SKM-1 (cell line): ENCODE measurements at regions not wholly inside any gene's neighbourhood (a gene's known extent, or its start where the extent isn't known, plus 50 kb on each side); places are given as distances from the start of the nearest gene placed in this dataset.

Source experiments
- DNase-seq: peaks from one replicate; lab custom pipeline; 2025; ENCODE audit not compliant: unreplicated experiment; lab: John Stamatoyannopoulos, UW

DNA sequence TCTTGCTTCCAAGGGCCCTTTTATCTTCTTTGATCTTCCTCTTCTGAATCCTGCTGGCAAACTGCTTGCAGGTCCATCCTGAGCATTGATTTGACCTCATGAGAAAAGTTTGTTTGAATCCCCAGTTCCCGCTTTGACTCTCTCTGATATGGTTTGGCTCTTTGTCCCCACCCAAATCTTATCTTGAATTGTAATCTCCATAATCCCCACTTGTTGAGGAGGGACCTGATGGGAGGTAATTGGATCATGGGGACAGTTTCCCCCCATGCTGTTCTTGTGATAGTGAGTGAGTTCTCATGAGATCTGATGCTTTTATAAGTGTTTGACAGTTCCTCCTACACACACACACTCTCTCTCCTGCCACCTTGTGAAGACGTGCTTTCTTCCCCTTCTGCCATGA lies 126.6 kb upstream of the ARHGAP20 start:
- no peak for DNase-seq

DNA sequence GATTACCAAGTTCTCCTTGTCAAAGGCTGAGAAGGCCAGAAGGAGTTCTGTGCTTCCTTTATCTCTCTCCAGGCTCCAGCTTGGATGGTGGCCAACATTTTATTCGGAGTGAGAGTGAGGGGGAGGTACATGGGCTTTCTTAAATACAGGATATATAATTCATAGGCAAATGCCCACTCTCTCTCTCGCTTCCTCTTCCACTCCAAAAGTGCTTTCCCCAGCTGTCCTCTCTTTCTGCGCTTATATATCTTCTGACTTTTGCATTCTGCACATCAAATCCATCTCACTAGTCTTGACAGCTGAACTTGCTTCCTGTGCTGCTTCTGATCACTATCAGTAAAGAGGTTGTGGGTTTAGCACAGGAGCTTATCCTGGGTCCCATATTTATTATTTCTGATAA lies 125.4 kb upstream of the ARHGAP20 start:
- DNase-seq = no peak

DNA sequence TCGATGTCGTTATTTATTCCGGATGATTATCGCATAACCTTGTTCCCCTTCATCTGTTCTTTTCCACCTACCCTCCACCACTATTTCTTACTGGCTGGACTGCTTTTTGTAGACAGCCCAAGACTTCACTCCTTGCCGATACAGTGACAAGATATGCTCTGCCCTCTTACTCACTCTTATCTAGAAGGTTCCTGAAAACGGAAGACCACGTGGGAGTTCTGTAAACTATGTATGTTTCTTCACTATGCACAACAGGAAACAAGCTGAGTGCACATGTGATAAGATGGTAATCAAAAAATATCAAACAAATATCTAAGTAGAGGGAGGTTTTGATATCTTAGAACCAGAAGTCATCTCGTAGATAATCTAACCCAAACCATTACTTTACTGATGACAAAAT lies 122.9 kb upstream of the ARHGAP20 start:
- DNase-seq = no peak

GRCh38 chr11:110833033-110833484 lies 120.8 kb upstream of the ARHGAP20 start:
- DNase-seq = no peak

DNA sequence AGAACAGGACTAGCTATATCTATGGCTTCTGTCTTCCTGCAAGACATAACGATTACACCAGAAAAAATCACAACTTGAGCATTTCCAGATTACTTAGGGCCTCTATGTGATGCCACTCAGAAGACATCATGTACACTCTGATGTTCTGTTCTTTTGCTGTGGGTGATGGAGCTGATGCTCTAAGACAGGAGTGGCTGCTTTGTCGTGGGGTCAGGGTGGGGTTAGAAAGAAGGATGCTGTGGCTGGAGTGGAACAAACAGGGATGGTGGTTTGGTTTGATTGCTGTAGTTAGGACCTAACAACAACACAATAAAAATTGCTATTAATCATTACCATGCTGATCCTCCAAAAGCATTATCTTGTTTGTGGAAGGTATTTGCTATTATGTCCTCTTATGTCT lies 120.3 kb upstream of the ARHGAP20 start:
- no peak for DNase-seq

DNA sequence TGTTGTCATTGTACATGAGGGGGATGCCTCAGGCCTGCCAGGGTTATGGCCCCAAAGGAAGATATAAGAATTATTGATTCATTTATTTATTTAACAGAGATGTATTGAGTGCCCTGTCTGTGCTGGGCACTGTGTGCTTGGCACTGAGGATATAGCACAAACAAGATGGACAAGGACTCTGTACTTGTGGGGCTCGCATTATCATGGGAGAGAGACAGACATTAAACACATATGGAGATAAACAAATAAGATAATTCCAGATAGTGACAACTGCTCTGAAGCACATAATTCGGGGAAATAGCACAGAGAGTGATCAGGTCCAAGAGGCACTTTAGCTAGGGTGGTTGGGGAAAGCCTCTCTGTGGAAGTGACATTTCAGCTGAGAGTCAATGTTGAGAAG lies 119.8 kb upstream of the ARHGAP20 start:
- no peak for DNase-seq

DNA sequence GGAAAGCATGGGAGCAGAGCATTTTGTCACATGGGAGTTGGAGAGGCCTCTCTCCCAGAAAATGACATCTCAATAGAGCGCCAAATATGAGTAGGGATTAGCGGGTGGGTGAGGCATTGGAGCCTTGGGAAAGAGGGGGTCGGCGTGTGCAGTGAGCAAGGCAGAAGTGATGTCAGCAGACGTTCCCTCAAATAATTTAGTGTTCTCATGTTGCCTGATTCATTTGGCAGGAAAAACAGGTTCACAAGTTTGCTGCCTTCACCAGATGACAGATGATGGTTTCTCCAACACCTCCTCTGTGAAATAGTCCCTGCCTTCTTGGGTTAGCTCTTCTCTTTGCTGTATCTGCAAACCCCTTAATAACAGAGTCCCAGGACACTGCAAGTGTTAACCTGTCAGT lies 118.5 kb upstream of the ARHGAP20 start:
- DNase-seq = no peak

- no peak for DNase-seq
Measured at GRCh38 chr11:110830344-110830743, 118.1 kb upstream of the ARHGAP20 start.

- no peak for DNase-seq
Measured at GRCh38 chr11:110829873-110830272, 117.6 kb upstream of the ARHGAP20 start.

- no peak for DNase-seq
Measured at GRCh38 chr11:110828086-110828485, 115.8 kb upstream of the ARHGAP20 start.

- DNase-seq = no peak
Measured at GRCh38 chr11:110827276-110827675, 115.0 kb upstream of the ARHGAP20 start.

DNA sequence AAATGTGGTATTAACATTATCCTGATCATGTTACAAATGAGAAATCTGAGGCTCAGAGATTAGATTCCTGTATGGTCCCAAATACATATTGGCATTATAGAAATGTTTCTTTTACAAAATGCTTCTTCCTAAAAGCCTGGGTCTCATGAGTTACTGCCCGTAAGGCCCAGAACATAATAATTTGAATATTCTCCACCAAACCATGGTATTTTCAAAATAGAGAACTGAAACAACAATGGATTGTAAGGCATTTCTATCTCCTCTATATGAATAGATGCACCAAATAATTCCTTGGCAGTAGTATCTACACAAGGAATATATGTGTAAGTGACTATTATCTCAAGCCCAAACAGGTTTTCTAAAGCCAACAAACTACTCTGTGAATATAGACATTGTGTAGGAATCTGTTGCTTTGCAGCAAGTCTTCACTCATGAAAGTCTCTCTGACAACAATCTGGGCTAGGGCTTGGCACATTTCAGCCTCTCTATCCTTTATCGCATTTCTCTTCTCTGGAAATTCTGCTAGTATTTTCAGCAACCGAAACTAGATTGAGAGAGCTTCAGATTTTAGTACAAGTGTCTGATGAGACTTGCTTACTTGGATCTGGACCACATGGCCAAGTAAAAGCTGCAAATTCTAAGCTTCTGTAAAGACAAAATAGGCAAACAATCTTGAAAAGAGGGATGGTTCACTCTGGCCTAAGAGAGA lies 112.8 kb upstream of the ARHGAP20 start:
- DNase-seq = no peak

DNA sequence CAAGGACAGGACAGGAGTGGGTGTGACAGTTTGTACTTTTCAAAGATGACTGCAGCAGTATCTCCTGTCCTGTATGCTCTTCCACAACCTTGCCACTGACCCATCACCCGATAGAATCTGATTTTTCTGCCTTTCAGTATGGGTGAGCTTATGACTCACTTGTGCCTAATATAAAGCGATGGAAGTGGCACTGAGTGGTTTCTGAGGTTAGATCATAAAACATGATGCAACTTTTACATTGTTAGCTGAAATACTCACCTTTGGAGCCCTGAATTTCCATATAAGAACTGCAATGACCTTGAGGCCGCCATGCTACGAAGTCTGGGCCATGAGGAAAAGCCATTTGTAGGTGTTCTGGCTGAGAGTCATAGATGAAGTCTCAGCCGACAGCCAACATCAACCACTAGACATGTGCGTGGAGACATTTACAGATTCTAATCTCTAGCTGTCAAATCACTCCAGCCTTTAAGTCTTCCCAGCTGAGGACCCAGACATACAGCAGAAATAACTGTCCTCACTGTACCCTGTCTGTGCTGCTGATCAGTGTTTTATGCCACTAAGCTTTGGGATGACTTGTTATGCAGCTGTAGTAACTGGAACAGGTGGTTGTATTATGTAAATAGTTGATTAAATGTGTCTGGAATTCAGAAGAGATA lies 105.9 kb upstream of the ARHGAP20 start:
- DNase-seq = no peak

DNA sequence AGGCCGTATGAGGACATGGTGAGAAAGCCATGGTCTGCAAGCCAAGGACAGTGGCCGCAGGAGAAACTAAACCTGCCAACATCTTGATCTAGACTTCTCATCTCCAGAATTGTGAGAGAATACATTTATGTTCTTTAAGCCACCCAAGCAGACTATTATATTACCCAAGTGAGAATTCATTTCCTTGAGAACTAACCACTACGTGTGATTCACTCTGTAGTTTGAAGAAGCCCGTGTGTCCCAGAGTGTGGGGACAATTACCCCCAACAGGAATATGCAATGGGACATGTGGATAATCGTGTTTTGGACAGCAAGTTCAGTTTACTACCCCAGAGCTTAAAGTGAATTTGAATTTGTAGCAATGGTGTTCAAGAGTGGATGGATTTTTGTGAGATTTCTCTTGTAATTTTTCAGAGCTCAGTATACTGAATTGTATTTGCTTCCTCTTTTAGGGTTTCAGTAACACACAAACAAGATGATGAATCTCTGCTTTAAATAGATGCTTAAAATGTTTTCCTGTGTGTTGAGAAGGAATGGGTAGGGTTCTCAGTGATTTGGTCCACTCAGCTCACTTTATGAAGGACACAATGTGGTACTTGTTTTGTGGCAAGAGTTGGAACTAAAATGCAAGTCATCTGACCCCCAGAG lies 100.0 kb upstream of the ARHGAP20 start:
- DNase-seq = no peak

GRCh38 chr11:110809417-110810199 lies 97.4 kb upstream of the ARHGAP20 start:
- DNase-seq = no peak

GRCh38 chr11:110808248-110808647 lies 96.0 kb upstream of the ARHGAP20 start:
- DNase-seq = peak; percentile 44

DNA sequence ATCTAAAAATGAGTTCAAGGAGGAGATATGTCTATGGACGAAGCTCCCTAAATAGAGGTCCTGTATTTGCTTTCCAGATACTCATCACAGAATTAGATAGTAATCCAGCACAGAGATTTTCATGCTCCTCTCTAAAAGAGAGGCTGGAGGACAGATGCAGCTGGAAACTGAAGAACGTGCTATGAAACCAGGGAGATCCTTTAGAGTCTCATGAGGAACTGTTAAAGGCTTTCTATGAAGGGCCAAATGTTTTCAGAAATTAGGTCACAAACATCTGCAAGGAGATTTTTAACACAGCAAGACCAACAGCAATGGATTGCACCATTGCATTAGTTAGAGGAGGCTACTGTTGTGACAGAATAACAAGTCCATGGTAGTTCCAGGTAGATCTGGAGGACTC lies 95.6 kb upstream of the ARHGAP20 start:
- no peak for DNase-seq

- DNase-seq = no peak
Measured at GRCh38 chr11:110805756-110806155, 93.5 kb upstream of the ARHGAP20 start.

GRCh38 chr11:110802162-110802561 lies 89.9 kb upstream of the ARHGAP20 start:
- DNase-seq = no peak

DNA sequence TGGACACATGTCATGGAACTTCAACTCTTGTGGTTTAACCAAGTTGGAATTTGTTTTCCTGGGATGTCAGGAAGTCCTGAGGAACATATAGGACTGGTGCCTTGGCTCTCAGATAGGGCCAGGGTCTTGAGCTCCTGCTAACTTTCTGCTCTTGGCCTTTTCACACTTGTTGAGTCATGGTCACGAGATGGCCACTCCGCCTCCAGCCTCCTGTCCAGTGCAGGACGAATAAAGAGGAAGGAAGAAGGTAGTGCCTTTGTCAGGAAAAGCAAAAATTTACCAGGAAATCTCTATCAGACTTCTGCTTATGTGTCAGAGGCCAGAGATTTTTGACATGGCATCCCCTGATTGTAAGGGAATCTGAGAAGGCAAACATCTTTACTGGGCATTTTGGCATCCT lies 89.1 kb upstream of the ARHGAP20 start:
- no peak for DNase-seq

DNA sequence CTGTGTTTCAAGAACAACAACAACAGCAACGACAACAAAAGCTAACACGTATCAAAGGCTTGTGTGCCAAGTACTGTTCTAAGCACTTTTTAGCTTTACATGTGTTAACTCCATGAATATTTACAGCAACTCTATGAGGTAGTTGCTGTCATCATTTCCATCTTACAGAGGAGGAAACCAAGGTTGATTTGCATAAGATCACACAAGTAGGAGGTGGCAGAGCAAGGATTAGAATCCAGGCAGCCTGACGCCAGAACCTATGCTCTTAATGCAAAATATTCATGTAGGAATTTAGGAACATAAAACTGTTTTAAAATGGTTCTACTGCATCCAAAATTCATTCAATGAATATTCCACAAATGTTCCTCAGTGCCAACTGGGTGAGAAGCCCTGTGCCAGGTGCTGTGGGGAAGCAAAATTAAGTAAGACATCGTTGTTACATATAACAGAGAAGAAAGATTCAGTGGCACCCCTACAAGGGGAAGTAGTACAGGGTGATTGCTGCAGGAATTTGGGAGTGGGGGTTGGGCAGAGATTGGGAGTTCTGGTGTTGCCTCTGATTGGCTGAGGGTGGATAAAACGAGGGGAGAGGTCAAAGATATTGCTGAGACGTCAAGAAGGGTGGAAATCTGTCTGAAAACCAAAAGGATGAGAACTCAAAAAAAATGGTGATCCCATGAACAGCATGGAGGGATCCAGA lies 86.1 kb upstream of the ARHGAP20 start:
- DNase-seq = no peak
